H1 (cell line): ENCODE measurements at regions not wholly inside any gene's neighbourhood (a gene's known extent, or its start where the extent isn't known, plus 50 kb on each side); places are given as distances from the start of the nearest gene placed in this dataset.
A peak's percentile ranks its signal among the peaks of the same experiment; 100 is the strongest.

ENCODE experiments used
- CTCF ChIA-PET: fragments of 300-600 bp; sonication (Branson Sonifier 250); formaldehyde crosslinking; loops from one replicate; lab custom pipeline; 2021; ENCODE audit not compliant: partially characterized antibody; lab: Charles Lee
- POLR2A ChIA-PET: fragments of 300-600 bp; sonication (Branson Sonifier 250); formaldehyde crosslinking; loops from one replicate; lab custom pipeline; 2021; ENCODE audit warnings: inconsistent platforms; ENCODE audit not compliant: partially characterized antibody; lab: Charles Lee
- DNase-seq, 2 experiments: peaks; one replicate each; pipeline versions ENCODE4 v3.0.0 to v3.0.0-alpha.2; 2010 to 2022; ENCODE audit warnings: low spot score in 2 of 2, low read depth in 1 of 2, mixed read lengths in 1 of 2
- FAIRE-seq: peaks from 2 replicates; lab custom pipeline; 2011; peaks lifted over from hg19 to GRCh38; lab: Jason Lieb, UNC
- H2AFZ ChIP-seq: 2 replicates; pipeline ENCODE4 v1.8.1; 2012; ENCODE audit warnings: low read length, inconsistent platforms
- H2AK5ac ChIP-seq: 2 replicates; pipeline ENCODE4 v1.6.1; 2013; ENCODE audit warnings: low read depth, low read length
- H2BK120ac ChIP-seq: replicated peaks from 2 replicates; pipeline ENCODE3; 2013; ENCODE audit warnings: low read depth, low read length, inconsistent platforms
- H2BK12ac ChIP-seq: 2 replicates; pipeline ENCODE4 v1.6.1; 2013; ENCODE audit warnings: low read depth, low read length
- H2BK15ac ChIP-seq: 2 replicates; pipeline ENCODE4 v1.6.1; 2013; ENCODE audit warnings: low read length
- H2BK20ac ChIP-seq: 2 replicates; pipeline ENCODE4 v1.6.1; 2013; ENCODE audit warnings: low read length
- H2BK5ac ChIP-seq: 2 replicates; pipeline ENCODE4 v1.6.1; 2013; ENCODE audit warnings: low read depth, low read length
- H3K14ac ChIP-seq: 2 replicates; pipeline ENCODE4 v1.6.1; 2013; ENCODE audit warnings: inconsistent platforms; ENCODE audit not compliant: insufficient read length
- H3K18ac ChIP-seq: 2 replicates; pipeline ENCODE4 v1.6.1; 2013; ENCODE audit warnings: low read length; ENCODE audit errors: extremely low read depth
- H3K23ac ChIP-seq: 2 replicates; pipeline ENCODE4 v1.6.1; 2013; ENCODE audit warnings: inconsistent platforms; ENCODE audit not compliant: insufficient read length
- H3K23me2 ChIP-seq: 2 replicates; pipeline ENCODE4 v1.6.1; 2013; ENCODE audit warnings: low read depth, low read length
- H3K27ac ChIP-seq: 2 replicates; pipeline ENCODE4 v1.6.1; 2011; ENCODE audit warnings: low read depth, low read length, inconsistent platforms
- H3K27me3 ChIP-seq, 4 experiments: replicated peaks in 1 of 4; 1 replicate in 1 of 4; 2 replicates in 3 of 4; pipeline versions ENCODE4 v1.6.1 to v1.8.1; 2011 to 2013; ENCODE audit warnings: low read length in 3 of 4, mild to moderate bottlenecking in 3 of 4, inconsistent platforms in 2 of 4, mixed read lengths in 2 of 4, moderate library complexity in 1 of 4; ENCODE audit not compliant: control insufficient read depth in 3 of 4, insufficient read depth in 3 of 4; ENCODE audit errors: extremely low read depth in 1 of 4
- H3K36me3 ChIP-seq, 4 experiments: 2 replicates each; pipeline versions ENCODE4 v1.6.1 to v1.8.1; 2011 to 2013; ENCODE audit warnings: mild to moderate bottlenecking in 4 of 4, low read length in 3 of 4, moderate library complexity in 2 of 4, control low read depth in 1 of 4, inconsistent platforms in 1 of 4; ENCODE audit not compliant: insufficient read depth in 4 of 4, control insufficient read depth in 2 of 4
- H3K4ac ChIP-seq: replicated peaks from 2 replicates; pipeline ENCODE3; 2013; ENCODE audit warnings: low read length, low read depth, mixed read lengths, inconsistent platforms; ENCODE audit not compliant: insufficient read length
- H3K4me1 ChIP-seq, 4 experiments: replicated peaks in 1 of 4; 1 replicate in 1 of 4; 2 replicates in 3 of 4; pipeline versions ENCODE4 v1.6.1 to v1.8.1; 2011 to 2013; ENCODE audit warnings: low read length in 3 of 4, inconsistent platforms in 2 of 4, mixed read lengths in 1 of 4; ENCODE audit not compliant: insufficient read depth in 4 of 4, control insufficient read depth in 3 of 4
- H3K4me2 ChIP-seq, 2 experiments: 2 replicates each; pipeline versions ENCODE4 v1.6.1 to v1.8.1; 2011 to 2013; ENCODE audit warnings: low read depth in 2 of 2, low read length in 2 of 2, control low read depth in 1 of 2, inconsistent platforms in 1 of 2, mild to moderate bottlenecking in 1 of 2; ENCODE audit not compliant: insufficient read depth in 1 of 2
- H3K4me3 ChIP-seq, 4 experiments: fragments of 200-600, 300-600 bp in 1 of 4; sonication (generic), shearing (Covaris generic), sonication (Bioruptor Twin) in 1 of 4; 2 replicates each; pipeline versions ENCODE4 v1.5.1 to v1.8.1; 2011 to 2016; ENCODE audit warnings: low read length in 4 of 4, low read depth in 3 of 4, control low read depth in 2 of 4, inconsistent platforms in 2 of 4, mild to moderate bottlenecking in 2 of 4, mixed read lengths in 1 of 4, moderate library complexity in 1 of 4; ENCODE audit not compliant: insufficient read depth in 2 of 4; ENCODE audit errors: extremely low read depth in 1 of 4
- H3K56ac ChIP-seq: replicated peaks from 2 replicates; pipeline ENCODE3; 2013; ENCODE audit warnings: low read depth, mild to moderate bottlenecking, mixed read lengths, low read length, inconsistent platforms; ENCODE audit not compliant: insufficient read length
- H3K79me1 ChIP-seq: 2 replicates; pipeline ENCODE4 v1.6.1; 2013; ENCODE audit warnings: low read depth, low read length, control low read depth
- H3K79me2 ChIP-seq, 2 experiments: 2 replicates each; pipeline versions ENCODE4 v1.6.1 to v1.8.1; 2012 to 2013; ENCODE audit warnings: low read length in 2 of 2, mild to moderate bottlenecking in 2 of 2, inconsistent platforms in 1 of 2; ENCODE audit not compliant: insufficient read depth in 2 of 2, control insufficient read depth in 1 of 2
- H3K9ac ChIP-seq, 4 experiments: replicated peaks in 1 of 4; 1 replicate in 1 of 4; 2 replicates in 3 of 4; pipeline versions ENCODE4 v1.6.1 to v1.8.1; 2011 to 2013; ENCODE audit warnings: low read depth in 3 of 4, low read length in 3 of 4, control low read depth in 2 of 4, mild to moderate bottlenecking in 2 of 4, moderate library complexity in 2 of 4, inconsistent platforms in 1 of 4; ENCODE audit errors: extremely low read depth in 1 of 4
- H3K9me3 ChIP-seq, 2 experiments: 2 replicates each; pipeline versions ENCODE4 v1.6.1 to v1.8.1; 2012 to 2013; ENCODE audit warnings: mild to moderate bottlenecking in 2 of 2, moderate library complexity in 2 of 2, control low read depth in 1 of 2, inconsistent platforms in 1 of 2, low read depth in 1 of 2, low read length in 1 of 2, mixed read lengths in 1 of 2; ENCODE audit not compliant: insufficient read depth in 2 of 2
- H4K20me1 ChIP-seq, 2 experiments: replicated peaks in 1 of 2; 2 replicates each; pipeline versions ENCODE3 to v1.8.1; 2011 to 2013; ENCODE audit warnings: inconsistent platforms in 2 of 2, low read length in 2 of 2, mild to moderate bottlenecking in 1 of 2; ENCODE audit not compliant: insufficient read depth in 2 of 2, control insufficient read depth in 1 of 2
- H4K5ac ChIP-seq: 2 replicates; pipeline ENCODE4 v1.6.1; 2013; ENCODE audit warnings: low read length, low read depth, mixed read lengths, inconsistent platforms; ENCODE audit not compliant: insufficient read length
- H4K8ac ChIP-seq: 2 replicates; pipeline ENCODE4 v1.8.0; 2013; ENCODE audit warnings: mild to moderate bottlenecking, moderate library complexity, low read length, inconsistent platforms; ENCODE audit not compliant: insufficient read depth; ENCODE audit errors: extremely low read depth
- H4K91ac ChIP-seq: replicated peaks from 2 replicates; pipeline ENCODE3; 2013; ENCODE audit warnings: low read length, mixed read lengths, inconsistent platforms; ENCODE audit not compliant: insufficient read length
- ATF3 ChIP-seq: IDR thresholded peaks from 2 replicates; pipeline ENCODE4 v1.6.1; 2011; ENCODE audit warnings: low read depth, mild to moderate bottlenecking, low read length; ENCODE audit not compliant: insufficient read depth
- CHD1 ChIP-seq: IDR thresholded peaks from 2 replicates; pipeline ENCODE4 v1.6.1; 2012; ENCODE audit warnings: low read depth, low read length, improper control_type of control experiment
- E2F6 ChIP-seq: IDR thresholded peaks from 2 replicates; pipeline ENCODE4 v1.6.1; 2012; ENCODE audit warnings: inconsistent platforms
- EP300 ChIP-seq, 2 experiments: IDR thresholded peaks; 1 replicate in 1 of 2; 2 replicates in 1 of 2; pipeline ENCODE4 v1.6.1; 2011 to 2012; ENCODE audit warnings: low read depth in 2 of 2, low read length in 2 of 2, mild to moderate bottlenecking in 2 of 2, borderline replicate concordance in 1 of 2, inconsistent platforms in 1 of 2, moderate library complexity in 1 of 2
- FOSL1 ChIP-seq: IDR thresholded peaks from 2 replicates; pipeline ENCODE4 v1.6.1; 2011; ENCODE audit warnings: mild to moderate bottlenecking, low read depth, low read length, moderate library complexity; ENCODE audit not compliant: insufficient read depth
- MAX ChIP-seq: IDR thresholded peaks from 2 replicates; pipeline ENCODE4 v1.6.1; 2012; ENCODE audit warnings: inconsistent platforms
- WGBS, 2 experiments: shearing (Covaris generic) in 1 of 2; methylation state at CpG; one replicate each; pipeline versions ENCODE4 v1.1.6 to v1.1.7; 2013 to 2015; ENCODE audit warnings: low lambda C conversion rate in 2 of 2, mixed read lengths in 2 of 2, inconsistent platforms in 1 of 2, low coverage in 1 of 2, missing lambda C conversion rate in 1 of 2; ENCODE audit not compliant: insufficient replicate concordance in 2 of 2, insufficient coverage in 1 of 2, insufficient read length in 1 of 2; ENCODE audit errors: extremely low coverage in 1 of 2, missing lambda C conversion rate in 1 of 2; 5-methylcytosine and 5-hydroxymethylcytosine counted together

GRCh38 chr2:180291552-180292421 is 284.7 kb upstream of the CWC22 start:
- no peak overlapping the region for H3K4me2 ChIP-seq
- FAIRE-seq (no peak), DNase-seq (no peak)
- no peak overlapping the region for H4K8ac ChIP-seq
- no peak overlapping the region for H3K14ac ChIP-seq
- TF ChIP-seq ATF3 (no peak), FOSL1 (no peak), E2F6 (no peak), CHD1 (no peak), EP300 (IDR thresholded peaks at IDR 0.05; ENCODE audit: borderline replicate concordance in 1 of 2, low read depth in 2 of 2, low read length in 2 of 2) (no peak), MAX (no peak)
- H3K27ac ChIP-seq, result no peak overlapping the region
- H3K18ac ChIP-seq, result no peak overlapping the region
- no peaks in the 10 kb centered on the region for H3K79me2 ChIP-seq
- H2BK5ac ChIP-seq, result no peak overlapping the region
- no peaks in the 10 kb centered on the region for H3K79me1 ChIP-seq
- H2BK12ac ChIP-seq, result no peak overlapping the region
- H2AK5ac ChIP-seq, result no peak overlapping the region
- no peaks in the 10 kb centered on the region for H3K4me1 ChIP-seq
- ChIA-PET POLR2A (no interaction called here), CTCF (interaction anchor here (0.5 kb wide), 1 partner anchor 115 kb away, joined by 3 read pairs; no protein-coding TSS in a partner anchor)
- WGBS, 2 experiments, result 84% methylated on average over 6 of the region's 6 CpGs; no CpG with 5 or more reads in 1 of the 2 experiments
- H2BK20ac ChIP-seq, result no peak overlapping the region
- no peak overlapping the region for H3K56ac ChIP-seq
- peak overlapping the region; percentile 56; the same call in 1 of the 2 replicates for H2AFZ ChIP-seq
- no peaks in the 10 kb centered on the region for H3K36me3 ChIP-seq
- H3K23me2 ChIP-seq, result no peaks in the 10 kb centered on the region
- no peak overlapping the region for H2BK15ac ChIP-seq
- H3K4me3 ChIP-seq, result no peak overlapping the region
- H4K91ac ChIP-seq, result no peak overlapping the region
- H4K20me1 ChIP-seq, result no peaks in the 10 kb centered on the region
- no peak overlapping the region for H3K23ac ChIP-seq
- no peak overlapping the region for H4K5ac ChIP-seq
- no peak overlapping the region for H2BK120ac ChIP-seq
- H3K9me3 ChIP-seq, result no peaks in the 10 kb centered on the region
- H3K27me3 ChIP-seq, result no peaks in the 10 kb centered on the region
- H3K4ac ChIP-seq, result no peak overlapping the region
- no peak overlapping the region for H3K9ac ChIP-seq
